SK-N-SH treated with all-trans-retinoic acid at 6 μM for 48 hours (cell line): ENCODE measurements at regions not wholly inside any gene's neighbourhood (a gene's known extent, or its start where the extent isn't known, plus 50 kb on each side); places are given as distances from the start of the nearest gene placed in this dataset.

Source experiments
- ATAC-seq: fragments of 200-7000 bp; cut with Tn5 transposase; 3 replicates; pipeline ENCODE4 v1.9.1; 2020; ENCODE audit warnings: mild to moderate bottlenecking, moderate library complexity
- GLIS3 ChIP-seq: fragments of 250-450 bp; sonication (Bioruptor Pico); IDR thresholded peaks from 2 replicates; pipeline ENCODE4 v1.5.0; 2020; ENCODE audit warnings: mild to moderate bottlenecking, moderate library complexity
- OSR1 ChIP-seq: fragments of 250-450 bp; sonication (Bioruptor Pico); IDR thresholded peaks from 2 replicates; pipeline ENCODE4 v1.8.0; 2022; ENCODE audit warnings: moderate library complexity, mild to moderate bottlenecking, inconsistent platforms
- ZFP30 ChIP-seq: fragments of 450-650 bp; formaldehyde crosslinking; IDR thresholded peaks from 2 replicates; pipeline ENCODE4 v1.5.0; 2022; ENCODE audit warnings: mild to moderate bottlenecking, moderate library complexity
- TF ChIP-seq, protein P1 (sequence below): fragments of 250-450 bp; sonication (Bioruptor Pico); IDR thresholded peaks from 2 replicates; pipeline ENCODE4 v1.5.1; 2020; ENCODE audit warnings: low read depth, mild to moderate bottlenecking, moderate library complexity

DNA sequence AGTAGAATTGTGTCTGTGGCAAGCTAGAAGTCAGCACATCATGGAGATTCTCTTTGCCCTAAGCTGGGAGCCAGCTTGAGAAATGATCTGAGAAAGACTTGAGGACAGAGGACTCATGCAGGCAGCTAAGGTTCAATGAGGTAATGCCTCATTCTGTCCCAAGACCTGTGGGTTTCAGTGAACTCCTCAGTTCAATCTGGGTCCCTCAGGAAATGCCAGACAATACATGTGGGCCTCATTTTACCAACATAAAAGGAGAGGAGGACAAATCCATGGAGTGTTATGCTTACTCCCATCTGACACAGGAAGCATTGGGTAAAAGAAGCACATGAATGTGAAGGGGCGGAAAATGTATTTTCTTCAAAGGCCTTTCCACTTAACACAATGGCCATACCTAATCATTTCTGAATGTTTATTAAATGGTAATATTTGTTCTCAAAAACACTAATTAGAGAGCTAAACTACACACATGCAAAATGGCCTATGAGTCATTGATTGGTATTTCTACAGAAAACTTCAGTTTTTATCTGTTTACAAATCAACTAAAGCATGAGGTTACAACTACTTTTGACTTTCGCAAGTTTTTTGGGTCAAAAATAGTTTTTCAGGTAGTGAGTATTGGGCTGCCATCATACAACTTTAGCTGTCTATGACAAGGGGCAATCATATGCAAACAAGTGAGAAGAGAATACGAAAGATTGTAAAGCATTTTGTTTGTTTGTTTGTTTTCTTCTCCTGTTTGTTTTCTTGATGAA, 205.3 kb downstream of the CHRM2 start:
- no peak for ATAC-seq

More for the DNA sequence above, 205.3 kb downstream of the CHRM2 start:
- TF ChIP-seq, protein P1, sequence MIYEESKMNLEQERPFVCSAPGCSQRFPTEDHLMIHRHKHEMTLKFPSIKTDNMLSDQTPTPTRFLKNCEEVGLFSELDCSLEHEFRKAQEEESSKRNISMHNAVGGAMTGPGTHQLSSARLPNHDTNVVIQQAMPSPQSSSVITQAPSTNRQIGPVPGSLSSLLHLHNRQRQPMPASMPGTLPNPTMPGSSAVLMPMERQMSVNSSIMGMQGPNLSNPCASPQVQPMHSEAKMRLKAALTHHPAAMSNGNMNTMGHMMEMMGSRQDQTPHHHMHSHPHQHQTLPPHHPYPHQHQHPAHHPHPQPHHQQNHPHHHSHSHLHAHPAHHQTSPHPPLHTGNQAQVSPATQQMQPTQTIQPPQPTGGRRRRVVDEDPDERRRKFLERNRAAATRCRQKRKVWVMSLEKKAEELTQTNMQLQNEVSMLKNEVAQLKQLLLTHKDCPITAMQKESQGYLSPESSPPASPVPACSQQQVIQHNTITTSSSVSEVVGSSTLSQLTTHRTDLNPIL: no peak
- no peak for TF ChIP-seq ZFP30 (CRISPR knock-in tag)
- TF ChIP-seq GLIS3 (CRISPR knock-in tag): no peak
- no peak for TF ChIP-seq OSR1
- TF ChIP-seq, all 23 proteins: peak for 0
